HG02884 (cell line): ENCODE measurements at regions not wholly inside any gene's neighbourhood (a gene's known extent, or its start where the extent isn't known, plus 50 kb on each side); places are given as distances from the start of the nearest gene placed in this dataset.
"Not testable (repeated sequence)": the region's sequence is repeated elsewhere in the genome, so short reads cannot be mapped to it uniquely, and the experiment has no call there.

Source experiments
- ATAC-seq: cut with Tn5 transposase; IDR thresholded peaks from one replicate; pipeline ENCODE4 v1.9.1; 2021; ENCODE audit warnings: mild to moderate bottlenecking, moderate library complexity; ENCODE audit not compliant: unreplicated experiment

DNA sequence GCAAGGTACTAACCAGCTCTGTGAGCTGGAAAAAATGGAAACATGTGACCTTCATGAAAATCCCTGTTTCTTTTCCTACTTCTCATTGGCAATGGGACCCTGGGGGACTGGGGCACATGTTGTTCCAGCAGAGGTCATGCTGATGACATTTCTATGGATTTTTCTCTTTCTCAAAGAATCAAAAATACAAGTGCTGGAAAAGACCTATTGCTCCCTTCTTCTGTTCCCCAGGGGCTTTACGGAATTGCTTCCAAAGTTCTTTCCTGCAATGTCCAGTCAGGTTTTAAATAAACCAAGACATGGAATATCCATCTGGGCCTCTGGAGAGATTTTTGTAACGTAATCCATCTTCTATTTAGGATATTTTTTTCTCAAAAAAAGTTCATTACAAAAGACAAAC lies 1006.1 kb upstream of the CELF4 start:
- ATAC-seq: no peak

DNA sequence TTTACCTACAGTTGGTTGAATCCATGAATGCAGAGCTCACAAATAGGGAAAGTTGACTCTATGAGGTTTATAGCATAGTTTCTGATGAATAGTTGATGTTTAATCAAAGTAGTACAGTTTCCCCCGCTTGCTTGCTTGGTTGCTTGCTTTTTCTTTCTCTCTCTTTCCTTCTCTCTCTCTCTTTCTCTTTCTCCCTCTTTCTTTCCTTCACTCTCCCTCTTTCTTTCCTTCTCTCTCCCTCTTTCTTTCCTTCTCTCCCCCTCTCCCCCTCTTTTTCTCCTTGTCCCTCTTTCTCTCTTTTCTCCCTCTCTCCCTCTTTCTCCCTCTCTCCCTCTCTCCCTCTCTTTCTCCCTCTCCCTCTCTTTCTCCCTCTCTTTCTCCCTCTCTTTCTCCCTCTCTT lies 999.9 kb upstream of the CELF4 start:
- ATAC-seq: no peak

- no peak for ATAC-seq
These were observed 997.9 kb upstream of the CELF4 start for GRCh38 chr18:38563396-38563980.

GRCh38 chr18:38557006-38557405 lies 991.4 kb upstream of the CELF4 start:
- ATAC-seq: no peak

- no peak for ATAC-seq
These were observed 987.2 kb upstream of the CELF4 start for GRCh38 chr18:38552732-38553321.

GRCh38 chr18:38551881-38552280 lies 986.3 kb upstream of the CELF4 start:
- no peak for ATAC-seq

DNA sequence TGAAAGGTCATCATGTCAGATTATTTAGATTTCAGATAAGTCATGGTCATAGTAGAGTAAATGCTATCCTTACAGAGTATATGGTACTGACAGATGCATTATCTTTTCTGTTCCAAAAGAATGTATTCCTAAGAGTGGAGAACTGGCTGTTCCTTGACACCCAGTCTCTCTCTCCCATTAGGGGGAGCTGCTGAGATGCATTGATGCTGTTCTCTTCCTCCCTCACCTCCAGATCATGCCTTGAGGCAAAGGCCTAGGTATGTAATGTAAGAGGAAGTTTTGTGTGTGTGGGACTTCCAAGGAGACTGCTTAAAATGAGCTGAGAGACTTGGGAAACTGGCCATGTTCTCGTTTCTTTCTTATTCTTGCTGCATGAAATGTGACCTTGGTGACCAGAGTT lies 979.5 kb upstream of the CELF4 start:
- ATAC-seq: no peak

GRCh38 chr18:38539856-38540255 lies 974.3 kb upstream of the CELF4 start:
- ATAC-seq: no peak

DNA sequence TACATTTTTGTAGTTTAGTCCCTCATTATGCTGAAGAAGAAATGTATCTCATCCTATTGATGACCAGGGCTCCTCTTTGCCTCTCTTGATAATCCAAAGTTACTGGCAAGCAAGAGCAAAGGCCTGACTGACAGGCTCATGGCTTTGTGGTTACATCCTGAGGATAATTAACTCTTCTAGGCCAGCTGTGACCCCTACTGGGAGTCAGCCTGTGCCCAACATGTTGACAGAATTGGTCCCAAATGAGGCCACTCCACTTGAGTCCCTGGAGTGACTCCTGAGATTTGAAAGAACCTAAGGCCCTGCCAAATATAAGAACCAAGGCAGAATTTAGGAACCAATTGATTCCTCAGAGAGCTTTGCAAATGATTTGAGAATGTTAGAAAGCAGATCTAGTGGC lies 973.8 kb upstream of the CELF4 start:
- no peak for ATAC-seq

GRCh38 chr18:38534073-38534472 lies 968.5 kb upstream of the CELF4 start:
- ATAC-seq: no peak

- no peak for ATAC-seq
These were observed 961.3 kb upstream of the CELF4 start for GRCh38 chr18:38526922-38527321.

DNA sequence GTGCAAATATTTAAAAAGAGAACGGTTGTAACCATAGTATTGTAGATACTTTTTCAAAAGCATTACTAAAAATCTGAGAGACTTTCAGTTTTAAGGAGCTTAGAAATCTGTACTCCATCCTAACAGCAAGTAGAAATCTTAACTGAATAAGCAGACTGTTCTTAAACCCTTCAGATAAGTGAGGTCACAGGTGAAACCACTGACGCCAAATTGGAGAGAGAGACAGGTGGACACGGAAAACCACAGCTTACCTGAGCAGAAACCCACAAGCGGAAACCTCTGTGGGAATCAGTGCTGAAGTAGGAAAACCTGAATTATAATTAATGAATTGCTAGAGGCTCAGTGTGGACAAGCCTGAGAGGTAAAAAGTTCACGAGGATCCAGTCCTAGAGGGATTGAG lies 959.4 kb upstream of the CELF4 start:
- ATAC-seq: no peak

GRCh38 chr18:38520786-38521185 lies 955.2 kb upstream of the CELF4 start:
- no peak for ATAC-seq

GRCh38 chr18:38502539-38502938 lies 936.9 kb upstream of the CELF4 start:
- ATAC-seq: no peak

GRCh38 chr18:38497266-38497665 lies 931.7 kb upstream of the CELF4 start:
- no peak for ATAC-seq

GRCh38 chr18:38496222-38496793 lies 930.7 kb upstream of the CELF4 start:
- ATAC-seq: no peak

GRCh38 chr18:38494065-38494464 lies 928.5 kb upstream of the CELF4 start:
- ATAC-seq: no peak

- no peak for ATAC-seq
These were observed 925.6 kb upstream of the CELF4 start for GRCh38 chr18:38491195-38491594.

DNA sequence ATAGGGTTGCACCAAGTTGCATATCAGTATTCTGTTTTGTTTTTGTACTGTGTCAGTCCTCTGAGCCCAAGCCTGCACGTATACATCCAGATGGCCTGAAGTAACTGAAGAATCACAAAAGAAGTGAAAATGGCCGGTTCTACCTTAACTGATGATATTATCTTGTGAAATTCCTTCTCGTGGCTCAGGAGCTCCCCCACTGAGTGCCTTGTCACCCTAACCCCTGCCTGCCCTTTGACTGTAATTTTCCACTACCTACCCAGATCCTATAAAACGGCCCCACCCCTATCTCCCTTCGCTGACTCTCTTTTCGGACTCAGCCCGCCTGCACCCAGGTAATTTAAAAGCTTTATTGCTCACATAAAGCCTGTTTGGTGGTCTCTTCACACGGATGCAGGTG lies 924.1 kb upstream of the CELF4 start:
- ATAC-seq: not testable (repeated sequence)

- ATAC-seq: no peak
These were observed 921.9 kb upstream of the CELF4 start for GRCh38 chr18:38487521-38487920.

DNA sequence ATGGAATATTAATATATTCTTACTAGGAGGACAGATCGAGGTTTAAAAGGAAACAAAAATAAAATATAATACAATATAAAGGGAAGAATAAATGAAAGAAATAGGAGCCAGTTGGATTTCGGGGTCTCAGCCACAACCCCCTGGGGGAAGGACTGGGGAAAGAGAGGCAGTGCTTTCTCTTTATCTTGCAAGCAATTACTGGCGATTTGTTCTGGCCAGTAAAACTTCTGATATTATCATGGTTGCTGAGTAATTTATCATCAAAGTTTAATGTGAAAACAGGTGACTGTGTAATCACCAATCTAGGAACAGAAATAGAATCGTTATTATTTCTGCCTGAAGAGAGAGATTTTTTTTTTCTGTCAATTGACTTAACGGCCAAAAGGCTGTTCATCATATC lies 917.7 kb upstream of the CELF4 start:
- no peak for ATAC-seq

DNA sequence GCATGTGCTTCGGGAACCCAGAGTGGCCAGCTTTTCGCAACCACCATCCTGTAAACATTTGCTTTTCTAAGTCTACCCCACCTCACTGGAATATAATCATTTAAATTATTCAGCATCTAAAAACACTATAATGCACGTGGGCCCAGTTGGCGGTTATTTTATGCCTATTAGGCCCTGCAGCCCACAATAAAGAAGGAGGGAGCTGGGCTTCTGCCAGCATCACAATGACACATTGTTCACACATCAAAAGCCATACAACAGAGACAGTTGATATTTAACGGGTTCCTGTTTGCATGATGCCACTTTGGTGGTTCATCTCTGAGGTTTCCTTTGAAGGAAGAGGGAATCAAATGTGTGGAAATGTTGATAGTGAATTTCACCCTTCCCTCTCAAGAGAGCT lies 916.0 kb upstream of the CELF4 start:
- no peak for ATAC-seq

- ATAC-seq: no peak
These were observed 910.1 kb upstream of the CELF4 start for GRCh38 chr18:38475686-38476085.
